ENCODE measurements at regions not wholly inside any gene's neighbourhood (a gene's known extent, or its start where the extent isn't known, plus 50 kb on each side); places are given as distances from the start of the nearest gene placed in this dataset.

- no peaks in the 10 kb centered on the region for H3K36me3 ChIP-seq (ENCODE audit: insufficient read depth, low read length)
- no peaks in the 10 kb centered on the region for H3K79me2 ChIP-seq (replicated peaks; ENCODE audit: insufficient read depth, low read length)
- no peaks in the 10 kb centered on the region for H3K27me3 ChIP-seq (ENCODE audit: insufficient read depth, low read depth, low read length)
- no peak overlapping the region for H2AFZ ChIP-seq (ENCODE audit: low read depth, low read length)
- no peak overlapping the region for H3K4me3 ChIP-seq (ENCODE audit: low read length)
- no peaks in the 10 kb centered on the region for H3K9me3 ChIP-seq (ENCODE audit: low read length)
- H3K27ac ChIP-seq (ENCODE audit: low read length): no peak overlapping the region
- H4K20me1 ChIP-seq (ENCODE audit: insufficient read depth): no peaks in the 10 kb centered on the region
- H3F3A ChIP-seq (ENCODE audit: insufficient read depth, low read length, poor library complexity, severe bottlenecking): no peaks in the 10 kb centered on the region
- no peaks in the 10 kb centered on the region for H3K9me2 ChIP-seq (ENCODE audit: insufficient read depth, low read length)
- no peak overlapping the region for H3K4me2 ChIP-seq (ENCODE audit: low read length)
- H3K9ac ChIP-seq (ENCODE audit: low read length): no peak overlapping the region
- TF ChIP-seq, protein P1, sequence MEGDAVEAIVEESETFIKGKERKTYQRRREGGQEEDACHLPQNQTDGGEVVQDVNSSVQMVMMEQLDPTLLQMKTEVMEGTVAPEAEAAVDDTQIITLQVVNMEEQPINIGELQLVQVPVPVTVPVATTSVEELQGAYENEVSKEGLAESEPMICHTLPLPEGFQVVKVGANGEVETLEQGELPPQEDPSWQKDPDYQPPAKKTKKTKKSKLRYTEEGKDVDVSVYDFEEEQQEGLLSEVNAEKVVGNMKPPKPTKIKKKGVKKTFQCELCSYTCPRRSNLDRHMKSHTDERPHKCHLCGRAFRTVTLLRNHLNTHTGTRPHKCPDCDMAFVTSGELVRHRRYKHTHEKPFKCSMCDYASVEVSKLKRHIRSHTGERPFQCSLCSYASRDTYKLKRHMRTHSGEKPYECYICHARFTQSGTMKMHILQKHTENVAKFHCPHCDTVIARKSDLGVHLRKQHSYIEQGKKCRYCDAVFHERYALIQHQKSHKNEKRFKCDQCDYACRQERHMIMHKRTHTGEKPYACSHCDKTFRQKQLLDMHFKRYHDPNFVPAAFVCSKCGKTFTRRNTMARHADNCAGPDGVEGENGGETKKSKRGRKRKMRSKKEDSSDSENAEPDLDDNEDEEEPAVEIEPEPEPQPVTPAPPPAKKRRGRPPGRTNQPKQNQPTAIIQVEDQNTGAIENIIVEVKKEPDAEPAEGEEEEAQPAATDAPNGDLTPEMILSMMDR (IDR thresholded peaks at IDR 0.05; ENCODE audit: poor library complexity, severe bottlenecking): no peak
- TF ChIP-seq RAD21 (conservative IDR thresholded peaks at IDR 0.05): no peak
- no peak for TF ChIP-seq EP300 (conservative IDR thresholded peaks at IDR 0.05; ENCODE audit: poor library complexity, severe bottlenecking)
- no peak for TF ChIP-seq REST (IDR thresholded peaks at IDR 0.05; ENCODE audit: borderline replicate concordance)
- TF ChIP-seq EZH2 (IDR thresholded peaks at IDR 0.05; ENCODE audit: borderline replicate concordance, insufficient read depth, low read length, poor library complexity, severe bottlenecking): no peak
- TF ChIP-seq SMC3 (conservative IDR thresholded peaks at IDR 0.05; ENCODE audit: poor library complexity): no peak
- TF ChIP-seq TAF1 (IDR thresholded peaks at IDR 0.05; ENCODE audit: low read depth): no peak
- TF ChIP-seq POLR2AphosphoS5 (IDR thresholded peaks at IDR 0.05): no peak
- no peak for TF ChIP-seq MXI1 (conservative IDR thresholded peaks at IDR 0.05; ENCODE audit: poor library complexity, severe bottlenecking)
Observed at GRCh38 chr5:162392336-162392735, 324.8 kb downstream of the GABRG2 start.

DNA sequence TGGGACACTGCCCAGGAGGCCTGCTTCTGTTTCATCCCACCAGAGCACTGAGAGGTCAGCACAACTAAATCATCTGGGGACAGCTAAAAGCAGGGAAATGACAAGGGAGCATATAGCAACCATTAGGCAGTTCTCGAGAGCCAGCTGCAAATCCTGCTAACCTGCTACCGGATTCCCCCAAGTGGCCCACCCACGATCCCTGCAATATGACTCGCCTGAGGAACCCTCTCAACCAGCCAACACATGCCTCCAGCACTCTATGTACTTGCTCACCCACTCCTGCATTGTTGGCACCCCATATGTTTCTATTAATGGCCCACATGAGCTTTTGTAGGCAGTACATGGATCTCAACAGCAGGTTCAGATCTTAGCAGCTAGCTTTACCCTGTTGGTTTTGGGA lies 326.0 kb downstream of the GABRG2 start:
- Histone ChIP-seq H3K9me2 (ENCODE audit: insufficient read depth, low read length) (no peaks in the 10 kb centered on the region), H3K27me3 (ENCODE audit: insufficient read depth, low read depth, low read length) (no peaks in the 10 kb centered on the region), H3K79me2 (replicated peaks; ENCODE audit: insufficient read depth, low read length) (no peaks in the 10 kb centered on the region), H3F3A (ENCODE audit: insufficient read depth, low read length, poor library complexity, severe bottlenecking) (no peaks in the 10 kb centered on the region), H3K4me3 (ENCODE audit: low read length) (no peak overlapping the region), H3K4me2 (ENCODE audit: low read length) (no peak overlapping the region), H4K20me1 (ENCODE audit: insufficient read depth) (no peaks in the 10 kb centered on the region), H3K9me3 (ENCODE audit: low read length) (no peaks in the 10 kb centered on the region), H3K9ac (ENCODE audit: low read length) (no peak overlapping the region), H3K27ac (ENCODE audit: low read length) (no peak overlapping the region), H3K36me3 (ENCODE audit: insufficient read depth, low read length) (no peaks in the 10 kb centered on the region), H2AFZ (ENCODE audit: low read depth, low read length) (no peak overlapping the region)
- TF ChIP-seq RAD21 (conservative IDR thresholded peaks at IDR 0.05) (no peak), SMC3 (conservative IDR thresholded peaks at IDR 0.05; ENCODE audit: poor library complexity) (no peak), EP300 (conservative IDR thresholded peaks at IDR 0.05; ENCODE audit: poor library complexity, severe bottlenecking) (no peak), REST (IDR thresholded peaks at IDR 0.05; ENCODE audit: borderline replicate concordance) (no peak), EZH2 (IDR thresholded peaks at IDR 0.05; ENCODE audit: borderline replicate concordance, insufficient read depth, low read length, poor library complexity, severe bottlenecking) (no peak), MXI1 (conservative IDR thresholded peaks at IDR 0.05; ENCODE audit: poor library complexity, severe bottlenecking) (no peak), POLR2AphosphoS5 (IDR thresholded peaks at IDR 0.05) (no peak)
- TF ChIP-seq, protein P1 (IDR thresholded peaks at IDR 0.05; ENCODE audit: poor library complexity, severe bottlenecking): no peak

Data from neural cell (in vitro differentiated cells).